Ishikawa (cell line): ENCODE measurements at regions not wholly inside any gene's neighbourhood (a gene's known extent, or its start where the extent isn't known, plus 50 kb on each side); places are given as distances from the start of the nearest gene placed in this dataset.

ENCODE experiments used
- CEBPB ChIP-seq: IDR thresholded peaks from 2 replicates; pipeline ENCODE4 v1.6.1; 2012
- CREB1 ChIP-seq: IDR thresholded peaks from 2 replicates; pipeline ENCODE4 v1.6.1; 2012; ENCODE audit warnings: low read depth
- EGR1 ChIP-seq: IDR thresholded peaks from 2 replicates; pipeline ENCODE4 v1.6.1; 2012
- EP300 ChIP-seq: IDR thresholded peaks from 2 replicates; pipeline ENCODE4 v1.6.1; 2012; ENCODE audit warnings: borderline replicate concordance
- FOXM1 ChIP-seq: IDR thresholded peaks from 2 replicates; pipeline ENCODE4 v1.6.1; 2012; ENCODE audit warnings: low read depth, borderline replicate concordance
- MAX ChIP-seq: IDR thresholded peaks from 2 replicates; pipeline ENCODE4 v1.6.1; 2012
- NFIC ChIP-seq: IDR thresholded peaks from 2 replicates; pipeline ENCODE4 v1.6.1; 2012
- RAD21 ChIP-seq: IDR thresholded peaks from 2 replicates; pipeline ENCODE4 v1.6.1; 2012; ENCODE audit warnings: low read depth
- REST ChIP-seq: IDR thresholded peaks from 2 replicates; pipeline ENCODE4 v1.6.1; 2012; ENCODE audit warnings: low read depth, mild to moderate bottlenecking
- TAF1 ChIP-seq: IDR thresholded peaks from 2 replicates; pipeline ENCODE4 v1.6.1; 2012; ENCODE audit warnings: low read depth, mild to moderate bottlenecking
- TCF12 ChIP-seq: IDR thresholded peaks from 2 replicates; pipeline ENCODE4 v1.6.1; 2012; ENCODE audit warnings: low read depth
- TEAD4 ChIP-seq: IDR thresholded peaks from 2 replicates; pipeline ENCODE4 v1.6.1; 2012
- USF1 ChIP-seq: IDR thresholded peaks from 2 replicates; pipeline ENCODE4 v1.6.1; 2012
- YY1 ChIP-seq: IDR thresholded peaks from 2 replicates; pipeline ENCODE4 v1.6.1; 2012; ENCODE audit warnings: low read depth
- ZBTB7A ChIP-seq: IDR thresholded peaks from 2 replicates; pipeline ENCODE4 v1.6.1; 2012; ENCODE audit warnings: low read depth

- TF ChIP-seq YY1, result no peak
- TF ChIP-seq TEAD4, result 0 out of 2 replicates have a peak, but pooled peaks have one; percentile 34
These were observed 2056.8 kb upstream of the CELF4 start for GRCh38 chr18:39622431-39622830.

- TF ChIP-seq MAX (no peak), TCF12 (no peak), CREB1 (no peak), TAF1 (no peak), FOXM1 (no peak), REST (no peak), USF1 (no peak), EP300 (no peak), CEBPB (no peak), TEAD4 (no peak), EGR1 (no peak), NFIC (no peak), YY1 (no peak), ZBTB7A (no peak), RAD21 (no peak)
These were observed 2055.1 kb upstream of the CELF4 start for GRCh38 chr18:39620551-39621168.

GRCh38 chr18:39618265-39619003 is 2052.8 kb upstream of the CELF4 start:
- no peak for TF ChIP-seq EP300
- no peak for TF ChIP-seq TCF12
- no peak for TF ChIP-seq RAD21
- no peak for TF ChIP-seq USF1
- TF ChIP-seq CREB1, result no peak
- TF ChIP-seq EGR1, result no peak
- TF ChIP-seq MAX, result no peak
- TF ChIP-seq REST, result no peak
- TF ChIP-seq CEBPB, result no peak
- TF ChIP-seq ZBTB7A, result no peak
- no peak for TF ChIP-seq NFIC
- no peak for TF ChIP-seq TEAD4
- TF ChIP-seq FOXM1, result no peak
- no peak for TF ChIP-seq YY1
- TF ChIP-seq TAF1, result no peak

- TF ChIP-seq REST (no peak), CREB1 (no peak), USF1 (no peak), TEAD4 (no peak)
These were observed 2045.9 kb upstream of the CELF4 start for GRCh38 chr18:39611381-39612100.
